Testis (tissue), 2 donors: ENCODE measurements at regions not wholly inside any gene's neighbourhood (a gene's known extent, or its start where the extent isn't known, plus 50 kb on each side); places are given as distances from the start of the nearest gene placed in this dataset.

Experiments used
- CTCF ChIP-seq, 3 experiments: fragments of 450-650 bp in 2 of 3; fragments of 200-600 bp in 1 of 3; sonication (generic) in 1 of 3; IDR thresholded peaks; one replicate each; pipeline ENCODE4 v1.5.1; 2016 to 2019; ENCODE audit warnings: antibody characterized with exemption in 3 of 3, mild to moderate bottlenecking in 2 of 3, moderate library complexity in 1 of 3
- POLR2A ChIP-seq: fragments of 450-650 bp; IDR thresholded peaks from one replicate; pipeline ENCODE4 v1.6.1; 2017; ENCODE audit warnings: antibody characterized with exemption, mild to moderate bottlenecking, moderate library complexity

- TF ChIP-seq POLR2A (no peak), CTCF (IDR thresholded peaks at IDR 0.05) (no peak)
Measured at GRCh38 chr12:125431516-125431915, 366.3 kb downstream of the AACS start.
